Chondrocyte (in vitro differentiated cells): ENCODE measurements at regions not wholly inside any gene's neighbourhood (a gene's known extent, or its start where the extent isn't known, plus 50 kb on each side); places are given as distances from the start of the nearest gene placed in this dataset.

Experiments used
- DNase-seq: peaks from one replicate; pipeline ENCODE4 v3.0.0; 2021; ENCODE audit warnings: mixed read lengths, low spot score
- H3K27ac Mint-ChIP-seq: one replicate; pipeline ENCODE4 v1.8.0; 2021; ENCODE audit warnings: mild to moderate bottlenecking, moderate library complexity, mixed read lengths; ENCODE audit not compliant: unreplicated experiment
- H3K27me3 Mint-ChIP-seq: 2 replicates; pipeline ENCODE4 v1.8.0; 2021; ENCODE audit warnings: low read depth, mixed read lengths
- H3K36me3 Mint-ChIP-seq: 2 replicates; pipeline ENCODE4 v1.8.0; 2021; ENCODE audit warnings: low read depth, mixed read lengths
- H3K4me1 Mint-ChIP-seq: 2 replicates; pipeline ENCODE4 v1.8.0; 2021; ENCODE audit warnings: low read depth, mild to moderate bottlenecking, mixed read lengths
- H3K4me3 Mint-ChIP-seq: one replicate; pipeline ENCODE4 v1.8.0; 2021; ENCODE audit warnings: mild to moderate bottlenecking, moderate library complexity, mixed read lengths; ENCODE audit not compliant: unreplicated experiment
- H3K9me3 Mint-ChIP-seq: 2 replicates; pipeline ENCODE4 v1.8.0; 2021; ENCODE audit warnings: low read depth, mixed read lengths
- CTCF ChIP-seq: fragments of 200-600 bp; sonication (generic); IDR thresholded peaks from 2 replicates; pipeline ENCODE4 v1.5.0; 2021; ENCODE audit warnings: antibody characterized with exemption, mild to moderate bottlenecking, moderate library complexity

GRCh38 chr2:193847991-193848390 lies 1653.3 kb upstream of the TMEFF2 start:
- no peak for TF ChIP-seq CTCF
- no peak for DNase-seq
- Mint-ChIP-seq H3K4me1 (peaks cover 17% of the 10 kb centered on the region), H3K9me3 (peaks cover 5% of the 10 kb centered on the region), H3K27ac (no peak overlapping the region), H3K36me3 (no peaks in the 10 kb centered on the region), H3K4me3 (no peak overlapping the region), H3K27me3 (no peaks in the 10 kb centered on the region)

GRCh38 chr2:193847130-193847529 lies 1652.4 kb upstream of the TMEFF2 start:
- no peak for TF ChIP-seq CTCF
- Mint-ChIP-seq H3K27me3 (no peaks in the 10 kb centered on the region), H3K4me1 (peaks cover 21% of the 10 kb centered on the region), H3K9me3 (peaks cover 5% of the 10 kb centered on the region), H3K36me3 (no peaks in the 10 kb centered on the region), H3K27ac (no peak overlapping the region), H3K4me3 (no peak overlapping the region)
- no peak for DNase-seq

GRCh38 chr2:193845604-193846003 lies 1650.9 kb upstream of the TMEFF2 start:
- Mint-ChIP-seq H3K9me3 (peaks cover 5% of the 10 kb centered on the region), H3K27ac (no peak overlapping the region), H3K36me3 (no peaks in the 10 kb centered on the region), H3K4me3 (no peak overlapping the region), H3K4me1 (peaks cover 34% of the 10 kb centered on the region), H3K27me3 (no peaks in the 10 kb centered on the region)
- TF ChIP-seq CTCF: no peak
- DNase-seq: no peak

- Mint-ChIP-seq H3K9me3 (peaks cover 5% of the 10 kb centered on the region), H3K27ac (no peak overlapping the region), H3K27me3 (no peaks in the 10 kb centered on the region), H3K4me3 (no peak overlapping the region), H3K4me1 (peaks cover 45% of the 10 kb centered on the region), H3K36me3 (no peaks in the 10 kb centered on the region)
- TF ChIP-seq CTCF: no peak
- DNase-seq: no peak
Measured at GRCh38 chr2:193843675-193844074, 1648.9 kb upstream of the TMEFF2 start.

- no peak for DNase-seq
- peaks cover 5% of the 10 kb centered on the region for H3K9me3 Mint-ChIP-seq
- H3K27ac Mint-ChIP-seq: peak overlapping the region; percentile 84
- peaks cover 59% of the 10 kb centered on the region for H3K4me1 Mint-ChIP-seq
- no peaks in the 10 kb centered on the region for H3K27me3 Mint-ChIP-seq
- H3K36me3 Mint-ChIP-seq: no peaks in the 10 kb centered on the region
- no peak overlapping the region for H3K4me3 Mint-ChIP-seq
- no peak for TF ChIP-seq CTCF
Measured at GRCh38 chr2:193841384-193842150, 1646.8 kb upstream of the TMEFF2 start.
